ENCODE measurements at regions not wholly inside any gene's neighbourhood (a gene's known extent, or its start where the extent isn't known, plus 50 kb on each side); places are given as distances from the start of the nearest gene placed in this dataset.

- no peak for TF ChIP-seq POLR2AphosphoS5 (IDR thresholded peaks at IDR 0.05; ENCODE audit: low read depth, low read length)
- TF ChIP-seq TAF1 (IDR thresholded peaks at IDR 0.05; ENCODE audit: borderline replicate concordance, low read depth, low read length) = no peak
- no peak for TF ChIP-seq POLR2A (IDR thresholded peaks at IDR 0.05; ENCODE audit: low read depth, low read length)
- FAIRE-seq (no peak), DNase-seq (ENCODE audit: insufficient read length) (no peak)
Observed at GRCh38 chr15:36325206-36325605, 254.2 kb upstream of the CDIN1 start.

- TF ChIP-seq POLR2A (IDR thresholded peaks at IDR 0.05; ENCODE audit: low read depth, low read length) (no peak), TAF1 (IDR thresholded peaks at IDR 0.05; ENCODE audit: borderline replicate concordance, low read depth, low read length) (no peak), POLR2AphosphoS5 (IDR thresholded peaks at IDR 0.05; ENCODE audit: low read depth, low read length) (no peak)
- DNase-seq (ENCODE audit: insufficient read length) = no peak
- no peak for FAIRE-seq
Observed at GRCh38 chr15:36329592-36329991, 249.8 kb upstream of the CDIN1 start.

GRCh38 chr15:36330598-36330997 is 248.8 kb upstream of the CDIN1 start:
- FAIRE-seq (no peak), DNase-seq (ENCODE audit: insufficient read length) (no peak)
- TF ChIP-seq POLR2A (IDR thresholded peaks at IDR 0.05; ENCODE audit: low read depth, low read length) (no peak), TAF1 (IDR thresholded peaks at IDR 0.05; ENCODE audit: borderline replicate concordance, low read depth, low read length) (no peak), POLR2AphosphoS5 (IDR thresholded peaks at IDR 0.05; ENCODE audit: low read depth, low read length) (no peak)

- DNase-seq (ENCODE audit: insufficient read length) (no peak), FAIRE-seq (no peak)
- no peak for TF ChIP-seq POLR2A (IDR thresholded peaks at IDR 0.05; ENCODE audit: low read depth, low read length)
- TF ChIP-seq TAF1 (IDR thresholded peaks at IDR 0.05; ENCODE audit: borderline replicate concordance, low read depth, low read length) = no peak
- TF ChIP-seq POLR2AphosphoS5 (IDR thresholded peaks at IDR 0.05; ENCODE audit: low read depth, low read length) = no peak
Observed at GRCh38 chr15:36331531-36332275, 247.7 kb upstream of the CDIN1 start.

- TF ChIP-seq POLR2AphosphoS5 (IDR thresholded peaks at IDR 0.05; ENCODE audit: low read depth, low read length) = no peak
- no peak for TF ChIP-seq TAF1 (IDR thresholded peaks at IDR 0.05; ENCODE audit: borderline replicate concordance, low read depth, low read length)
- TF ChIP-seq POLR2A (IDR thresholded peaks at IDR 0.05; ENCODE audit: low read depth, low read length) = no peak
- FAIRE-seq (no peak), DNase-seq (ENCODE audit: insufficient read length) (no peak)
Observed at GRCh38 chr15:36332301-36332700, 247.1 kb upstream of the CDIN1 start.

GRCh38 chr15:36332896-36333295 is 246.5 kb upstream of the CDIN1 start:
- no peak for DNase-seq (ENCODE audit: insufficient read length)
- no peak for FAIRE-seq
- TF ChIP-seq POLR2A (IDR thresholded peaks at IDR 0.05; ENCODE audit: low read depth, low read length) = no peak
- TF ChIP-seq TAF1 (IDR thresholded peaks at IDR 0.05; ENCODE audit: borderline replicate concordance, low read depth, low read length) = no peak
- no peak for TF ChIP-seq POLR2AphosphoS5 (IDR thresholded peaks at IDR 0.05; ENCODE audit: low read depth, low read length)

GRCh38 chr15:36334059-36334458 is 245.4 kb upstream of the CDIN1 start:
- DNase-seq (ENCODE audit: insufficient read length) (no peak), FAIRE-seq (no peak)
- no peak for TF ChIP-seq TAF1 (IDR thresholded peaks at IDR 0.05; ENCODE audit: borderline replicate concordance, low read depth, low read length)
- TF ChIP-seq POLR2A (IDR thresholded peaks at IDR 0.05; ENCODE audit: low read depth, low read length) = no peak
- no peak for TF ChIP-seq POLR2AphosphoS5 (IDR thresholded peaks at IDR 0.05; ENCODE audit: low read depth, low read length)

- TF ChIP-seq POLR2AphosphoS5 (IDR thresholded peaks at IDR 0.05; ENCODE audit: low read depth, low read length) = no peak
- TF ChIP-seq POLR2A (IDR thresholded peaks at IDR 0.05; ENCODE audit: low read depth, low read length) = no peak
- no peak for TF ChIP-seq TAF1 (IDR thresholded peaks at IDR 0.05; ENCODE audit: borderline replicate concordance, low read depth, low read length)
- no peak for FAIRE-seq
- DNase-seq (ENCODE audit: insufficient read length) = no peak
Observed at GRCh38 chr15:36335224-36335623, 244.2 kb upstream of the CDIN1 start.

- FAIRE-seq (no peak), DNase-seq (ENCODE audit: insufficient read length) (no peak)
- TF ChIP-seq POLR2A (IDR thresholded peaks at IDR 0.05; ENCODE audit: low read depth, low read length) = no peak
- no peak for TF ChIP-seq POLR2AphosphoS5 (IDR thresholded peaks at IDR 0.05; ENCODE audit: low read depth, low read length)
- TF ChIP-seq TAF1 (IDR thresholded peaks at IDR 0.05; ENCODE audit: borderline replicate concordance, low read depth, low read length) = no peak
Observed at GRCh38 chr15:36335659-36336058, 243.8 kb upstream of the CDIN1 start.

GRCh38 chr15:36344887-36345286 is 234.5 kb upstream of the CDIN1 start:
- FAIRE-seq (no peak), DNase-seq (ENCODE audit: insufficient read length) (no peak)
- TF ChIP-seq POLR2A (IDR thresholded peaks at IDR 0.05; ENCODE audit: low read depth, low read length) (no peak), POLR2AphosphoS5 (IDR thresholded peaks at IDR 0.05; ENCODE audit: low read depth, low read length) (no peak), TAF1 (IDR thresholded peaks at IDR 0.05; ENCODE audit: borderline replicate concordance, low read depth, low read length) (no peak)

- FAIRE-seq (no peak), DNase-seq (ENCODE audit: insufficient read length) (no peak)
- TF ChIP-seq TAF1 (IDR thresholded peaks at IDR 0.05; ENCODE audit: borderline replicate concordance, low read depth, low read length) = no peak
- TF ChIP-seq POLR2A (IDR thresholded peaks at IDR 0.05; ENCODE audit: low read depth, low read length) = no peak
- no peak for TF ChIP-seq POLR2AphosphoS5 (IDR thresholded peaks at IDR 0.05; ENCODE audit: low read depth, low read length)
Observed at GRCh38 chr15:36347272-36347858, 232.1 kb upstream of the CDIN1 start.

GRCh38 chr15:36356466-36356865 is 223.0 kb upstream of the CDIN1 start:
- TF ChIP-seq POLR2AphosphoS5 (IDR thresholded peaks at IDR 0.05; ENCODE audit: low read depth, low read length) (no peak), TAF1 (IDR thresholded peaks at IDR 0.05; ENCODE audit: borderline replicate concordance, low read depth, low read length) (no peak), POLR2A (IDR thresholded peaks at IDR 0.05; ENCODE audit: low read depth, low read length) (no peak)
- FAIRE-seq (no peak), DNase-seq (ENCODE audit: insufficient read length) (no peak)
